Mesendoderm (in vitro differentiated cells): ENCODE measurements at regions not wholly inside any gene's neighbourhood (a gene's known extent, or its start where the extent isn't known, plus 50 kb on each side); places are given as distances from the start of the nearest gene placed in this dataset.

Experiments used
- DNase-seq: peaks from one replicate; pipeline ENCODE4 v3.0.0; 2013
- H2AK5ac ChIP-seq: 2 replicates; pipeline ENCODE4 v1.6.1; 2013; ENCODE audit warnings: low read length, inconsistent platforms
- H2BK120ac ChIP-seq: 2 replicates; pipeline ENCODE4 v1.6.1; 2013; ENCODE audit warnings: low read depth, mild to moderate bottlenecking, low read length, moderate library complexity, mixed read lengths
- H2BK15ac ChIP-seq: replicated peaks from 2 replicates; pipeline ENCODE4 v1.6.1; 2013; ENCODE audit warnings: low read depth, mild to moderate bottlenecking, moderate library complexity
- H2BK5ac ChIP-seq: 2 replicates; pipeline ENCODE4 v1.6.1; 2013; ENCODE audit warnings: low read length, inconsistent platforms
- H3K18ac ChIP-seq: 2 replicates; pipeline ENCODE4 v1.6.1; 2013; ENCODE audit warnings: mild to moderate bottlenecking, low read length, mixed read lengths
- H3K23ac ChIP-seq: one replicate; pipeline ENCODE4 v1.6.1; 2013; ENCODE audit warnings: low read length
- H3K27ac ChIP-seq: 2 replicates; pipeline ENCODE4 v1.5.1; 2013; ENCODE audit warnings: low read depth, mild to moderate bottlenecking, inconsistent platforms, low read length, moderate library complexity
- H3K27me3 ChIP-seq: 2 replicates; pipeline ENCODE4 v1.6.1; 2013; ENCODE audit warnings: low read length, control low read depth, mild to moderate bottlenecking, inconsistent platforms; ENCODE audit not compliant: insufficient read depth, poor library complexity
- H3K36me3 ChIP-seq: 2 replicates; pipeline ENCODE4 v1.6.1; 2013; ENCODE audit warnings: low read length, inconsistent platforms; ENCODE audit not compliant: control insufficient read depth, insufficient read depth
- H3K4ac ChIP-seq: one replicate; pipeline ENCODE4 v1.6.1; 2013; ENCODE audit warnings: low read depth, mild to moderate bottlenecking, low read length, moderate library complexity
- H3K4me1 ChIP-seq: 2 replicates; pipeline ENCODE4 v1.6.1; 2013; ENCODE audit warnings: low read depth, low read length, inconsistent platforms; ENCODE audit not compliant: control insufficient read depth
- H3K4me2 ChIP-seq: 2 replicates; pipeline ENCODE4 v1.6.1; 2013; ENCODE audit warnings: low read length
- H3K4me3 ChIP-seq: 2 replicates; pipeline ENCODE4 v1.5.1; 2013; ENCODE audit warnings: mild to moderate bottlenecking, low read length
- H3K56ac ChIP-seq: one replicate; pipeline ENCODE4 v1.6.1; 2013; ENCODE audit warnings: low read length
- H3K79me1 ChIP-seq: 2 replicates; pipeline ENCODE4 v1.6.1; 2013; ENCODE audit warnings: low read length, inconsistent platforms
- H3K79me2 ChIP-seq: 2 replicates; pipeline ENCODE4 v1.6.1; 2013; ENCODE audit warnings: mild to moderate bottlenecking, low read length; ENCODE audit not compliant: control insufficient read depth, insufficient read depth
- H3K9ac ChIP-seq: 2 replicates; pipeline ENCODE4 v1.6.1; 2013; ENCODE audit warnings: low read length, inconsistent platforms
- H4K5ac ChIP-seq: one replicate; pipeline ENCODE4 v1.6.1; 2013; ENCODE audit warnings: low read length
- H4K8ac ChIP-seq: one replicate; pipeline ENCODE4 v1.6.1; 2013; ENCODE audit warnings: low read depth, mild to moderate bottlenecking, control low read depth, low read length, moderate library complexity
- WGBS: extraction: QIAGEN DNeasy Blood & Tissue Kit; methylation state at CpG from one replicate; pipeline ENCODE4 v1.1.7; 2013; ENCODE audit warnings: low lambda C conversion rate, missing lambda C conversion rate; ENCODE audit not compliant: insufficient coverage; ENCODE audit errors: extremely low coverage; 5-methylcytosine and 5-hydroxymethylcytosine counted together

- Histone ChIP-seq H3K79me1 (no peaks in the 10 kb centered on the region), H3K27ac (no peak overlapping the region), H3K18ac (no peak overlapping the region), H3K4me1 (no peaks in the 10 kb centered on the region), H2BK15ac (no peak overlapping the region), H3K4me2 (no peak overlapping the region), H4K5ac (no peak overlapping the region), H2AK5ac (no peak overlapping the region), H2BK5ac (no peak overlapping the region), H3K4ac (no peak overlapping the region), H3K36me3 (no peaks in the 10 kb centered on the region), H3K56ac (no peak overlapping the region), H4K8ac (no peak overlapping the region), H3K79me2 (no peaks in the 10 kb centered on the region), H3K23ac (no peak overlapping the region), H3K4me3 (no peak overlapping the region), H2BK120ac (no peak overlapping the region), H3K27me3 (no peaks in the 10 kb centered on the region), H3K9ac (no peak overlapping the region)
- no peak for DNase-seq
- WGBS = no CpG with 5 or more reads among the region's 4 CpGs
Observed at GRCh38 chrX:5791721-5792120, 436.9 kb downstream of the NLGN4X start.

DNA sequence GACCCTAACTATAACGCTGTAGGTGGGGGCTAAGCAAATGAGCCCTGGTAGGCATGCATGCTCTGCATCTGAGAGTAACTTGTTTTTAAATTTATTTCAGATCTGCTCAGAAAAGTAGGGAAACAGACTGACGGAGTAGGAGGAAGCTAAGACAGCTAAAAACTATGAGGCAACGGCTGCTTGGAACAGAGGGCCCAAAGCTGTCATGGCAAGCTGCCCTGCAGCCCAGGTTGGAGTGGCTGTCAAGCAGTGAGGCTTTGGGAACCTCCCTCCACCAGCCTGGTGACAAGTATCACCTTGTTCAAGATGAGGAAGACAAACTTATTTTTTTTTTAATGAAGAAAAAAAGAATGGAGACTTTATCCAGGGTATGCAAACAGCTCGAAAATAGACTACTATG is 439.8 kb downstream of the NLGN4X start:
- no peak for DNase-seq
- Histone ChIP-seq H2BK5ac (no peak overlapping the region), H3K79me1 (no peaks in the 10 kb centered on the region), H3K36me3 (no peaks in the 10 kb centered on the region), H3K4me1 (no peaks in the 10 kb centered on the region), H2AK5ac (no peak overlapping the region), H3K4me2 (no peak overlapping the region), H2BK15ac (no peak overlapping the region), H3K23ac (no peak overlapping the region), H3K79me2 (no peaks in the 10 kb centered on the region), H3K27ac (no peak overlapping the region), H2BK120ac (no peak overlapping the region), H3K9ac (no peak overlapping the region), H4K5ac (no peak overlapping the region), H4K8ac (no peak overlapping the region), H3K4me3 (no peak overlapping the region), H3K18ac (no peak overlapping the region), H3K4ac (no peak overlapping the region), H3K27me3 (no peaks in the 10 kb centered on the region), H3K56ac (no peak overlapping the region)
- no CpG with 5 or more reads among the region's 4 CpGs for WGBS

DNA sequence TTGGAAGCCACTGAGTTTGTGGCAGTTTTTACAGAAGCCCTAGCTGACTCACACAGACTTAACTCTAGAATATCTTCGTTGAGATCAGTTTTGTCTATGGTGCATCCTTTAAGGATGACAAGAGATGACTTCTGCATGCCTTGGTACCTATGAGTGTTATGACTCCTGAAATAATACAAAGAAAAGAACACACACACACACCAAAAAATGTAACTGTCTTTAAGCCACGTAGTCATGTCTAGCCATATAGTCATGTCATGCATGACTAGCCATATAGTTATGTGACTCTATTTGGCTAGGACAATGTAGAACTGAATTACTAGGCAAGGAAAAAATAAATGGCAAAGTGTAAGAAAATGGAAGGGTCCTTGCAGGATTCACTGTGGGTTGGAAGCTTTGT is 447.8 kb downstream of the NLGN4X start:
- no peak overlapping the region for H3K23ac ChIP-seq
- H2BK15ac ChIP-seq = no peak overlapping the region
- WGBS = no CpG with 5 or more reads among the region's 2 CpGs
- no peak overlapping the region for H2AK5ac ChIP-seq
- H3K56ac ChIP-seq = no peak overlapping the region
- no peaks in the 10 kb centered on the region for H3K4me1 ChIP-seq
- no peak overlapping the region for H3K4me2 ChIP-seq
- H3K4me3 ChIP-seq = no peak overlapping the region
- no peak overlapping the region for H4K5ac ChIP-seq
- H3K79me1 ChIP-seq = no peaks in the 10 kb centered on the region
- no peaks in the 10 kb centered on the region for H3K27me3 ChIP-seq
- DNase-seq = no peak
- H2BK5ac ChIP-seq = no peak overlapping the region
- H3K36me3 ChIP-seq = no peaks in the 10 kb centered on the region
- no peak overlapping the region for H3K4ac ChIP-seq
- H3K79me2 ChIP-seq = no peaks in the 10 kb centered on the region
- H3K9ac ChIP-seq = no peak overlapping the region
- no peak overlapping the region for H3K18ac ChIP-seq
- H2BK120ac ChIP-seq = no peak overlapping the region
- no peak overlapping the region for H4K8ac ChIP-seq
- H3K27ac ChIP-seq = no peak overlapping the region

DNA sequence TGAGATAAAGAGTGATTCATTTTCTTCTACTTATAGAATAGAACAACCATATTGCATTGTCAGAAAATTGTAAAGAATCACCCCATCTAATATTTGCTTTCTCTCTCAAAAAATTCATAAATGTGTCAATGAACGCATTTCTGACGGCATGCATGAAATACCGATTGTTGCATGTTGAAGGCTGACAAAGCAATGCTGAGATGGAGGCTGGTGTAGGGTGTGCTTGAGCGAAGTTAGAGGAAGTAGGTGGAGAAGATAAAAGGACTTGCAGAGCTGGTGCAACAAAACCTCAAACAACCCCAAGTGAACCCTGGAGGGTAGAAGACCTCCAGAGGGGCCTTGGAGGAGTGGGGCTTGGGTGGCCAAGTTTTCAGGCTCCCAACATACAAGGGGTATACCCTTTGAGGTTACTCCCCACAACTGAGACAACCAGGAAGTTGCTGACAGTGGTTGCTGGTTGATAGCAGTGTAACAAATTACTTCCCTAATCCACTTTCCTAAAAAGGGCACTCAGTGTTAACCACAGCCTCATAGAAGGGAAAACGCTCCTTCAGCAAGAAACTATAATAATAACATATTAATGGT is 452.7 kb downstream of the NLGN4X start:
- Histone ChIP-seq H3K36me3 (no peaks in the 10 kb centered on the region), H2BK15ac (no peak overlapping the region), H3K4me1 (no peaks in the 10 kb centered on the region), H3K27ac (no peak overlapping the region), H3K18ac (no peak overlapping the region), H2AK5ac (no peak overlapping the region), H3K27me3 (no peaks in the 10 kb centered on the region), H4K8ac (no peak overlapping the region), H3K56ac (no peak overlapping the region), H3K79me1 (no peaks in the 10 kb centered on the region), H4K5ac (no peak overlapping the region), H3K79me2 (no peaks in the 10 kb centered on the region), H3K4me3 (no peak overlapping the region), H2BK5ac (no peak overlapping the region), H3K4ac (no peak overlapping the region), H3K23ac (no peak overlapping the region), H3K4me2 (no peak overlapping the region), H3K9ac (no peak overlapping the region), H2BK120ac (no peak overlapping the region)
- no CpG with 5 or more reads among the region's 5 CpGs for WGBS
- no peak for DNase-seq

GRCh38 chrX:5774446-5774845 is 454.2 kb downstream of the NLGN4X start:
- Histone ChIP-seq H3K18ac (no peak overlapping the region), H4K5ac (no peak overlapping the region), H3K27ac (no peak overlapping the region), H2BK120ac (no peak overlapping the region), H3K9ac (no peak overlapping the region), H3K79me1 (no peaks in the 10 kb centered on the region), H4K8ac (no peak overlapping the region), H3K79me2 (no peaks in the 10 kb centered on the region), H3K4me3 (no peak overlapping the region), H3K23ac (no peak overlapping the region), H2BK5ac (no peak overlapping the region), H3K56ac (no peak overlapping the region), H3K4ac (no peak overlapping the region), H3K27me3 (no peaks in the 10 kb centered on the region), H2AK5ac (no peak overlapping the region), H3K4me2 (no peak overlapping the region), H2BK15ac (no peak overlapping the region), H3K36me3 (no peaks in the 10 kb centered on the region), H3K4me1 (no peaks in the 10 kb centered on the region)
- no peak for DNase-seq

- H4K8ac ChIP-seq = no peak overlapping the region
- DNase-seq = no peak
- no CpG with 5 or more reads among the region's 3 CpGs for whole genome bisulfite sequencing
Observed at GRCh38 chrX:5771441-5771840, 457.2 kb downstream of the NLGN4X start.

More at GRCh38 chrX:5771441-5771840, 457.2 kb downstream of the NLGN4X start:
- no peak overlapping the region for H2BK15ac ChIP-seq
- no peak overlapping the region for H3K4ac ChIP-seq
- H3K56ac ChIP-seq = no peak overlapping the region
- H3K4me2 ChIP-seq = no peak overlapping the region
- H3K4me3 ChIP-seq = no peak overlapping the region
- H4K5ac ChIP-seq = no peak overlapping the region
- no peak overlapping the region for H3K9ac ChIP-seq
- H2BK5ac ChIP-seq = no peak overlapping the region
- no peaks in the 10 kb centered on the region for H3K4me1 ChIP-seq
- H3K79me1 ChIP-seq = no peaks in the 10 kb centered on the region
- no peaks in the 10 kb centered on the region for H3K79me2 ChIP-seq
- H3K18ac ChIP-seq = no peak overlapping the region
- no peaks in the 10 kb centered on the region for H3K36me3 ChIP-seq
- H3K23ac ChIP-seq = no peak overlapping the region
- no peaks in the 10 kb centered on the region for H3K27me3 ChIP-seq
- no peak overlapping the region for H3K27ac ChIP-seq
- no peak overlapping the region for H2AK5ac ChIP-seq
- H2BK120ac ChIP-seq = no peak overlapping the region
